ENCODE measurements at regions not wholly inside any gene's neighbourhood (a gene's known extent, or its start where the extent isn't known, plus 50 kb on each side); places are given as distances from the start of the nearest gene placed in this dataset.
"Not testable (repeated sequence)": the region's sequence is repeated elsewhere in the genome, so short reads cannot be mapped to it uniquely, and the experiment has no call there.

GRCh38 chr4:32661229-32661628, 1941.1 kb downstream of the PCDH7 start:
- DNase-seq, result no peak

- no peak for DNase-seq
These were observed 1942.6 kb downstream of the PCDH7 start for GRCh38 chr4:32662803-32663202.

GRCh38 chr4:32672359-32672758, 1952.2 kb downstream of the PCDH7 start:
- no peak for DNase-seq

GRCh38 chr4:32680946-32681345, 1960.8 kb downstream of the PCDH7 start:
- no peak for DNase-seq

GRCh38 chr4:32684160-32684559, 1964.0 kb downstream of the PCDH7 start:
- no peak for DNase-seq

GRCh38 chr4:32686123-32686522, 1966.0 kb downstream of the PCDH7 start:
- no peak for DNase-seq

GRCh38 chr4:32689518-32689917, 1969.3 kb downstream of the PCDH7 start:
- no peak for DNase-seq

- no peak for DNase-seq
These were observed 1977.2 kb downstream of the PCDH7 start for GRCh38 chr4:32697281-32697814.

GRCh38 chr4:32700838-32701237, 1980.7 kb downstream of the PCDH7 start:
- no peak for DNase-seq

- DNase-seq, result no peak
These were observed 1986.7 kb downstream of the PCDH7 start for GRCh38 chr4:32706893-32707292.

GRCh38 chr4:32716090-32716620, 1996.0 kb downstream of the PCDH7 start:
- DNase-seq, result not testable (repeated sequence)

- DNase-seq, result no peak
These were observed 2015.9 kb downstream of the PCDH7 start for GRCh38 chr4:32735856-32736590.

- no peak for DNase-seq
These were observed 2024.0 kb downstream of the PCDH7 start for GRCh38 chr4:32744211-32744610.

- DNase-seq, result no peak
These were observed 2025.2 kb downstream of the PCDH7 start for GRCh38 chr4:32745351-32745750.

- no peak for DNase-seq
These were observed 2027.9 kb downstream of the PCDH7 start for GRCh38 chr4:32748061-32748460.

GRCh38 chr4:32748498-32748897, 2028.3 kb downstream of the PCDH7 start:
- DNase-seq, result no peak

- DNase-seq, result no peak
These were observed 2032.8 kb downstream of the PCDH7 start for GRCh38 chr4:32752962-32753361.

- DNase-seq, result no peak
These were observed 2048.7 kb downstream of the PCDH7 start for GRCh38 chr4:32768664-32769389.

GRCh38 chr4:32771491-32771890, 2051.3 kb downstream of the PCDH7 start:
- DNase-seq, result no peak

GRCh38 chr4:32775049-32775448, 2054.9 kb downstream of the PCDH7 start:
- DNase-seq, result no peak

GRCh38 chr4:32776435-32777203, 2056.4 kb downstream of the PCDH7 start:
- no peak for DNase-seq

- no peak for DNase-seq
These were observed 2057.9 kb downstream of the PCDH7 start for GRCh38 chr4:32778025-32778424.

GRCh38 chr4:32778938-32779337, 2058.8 kb downstream of the PCDH7 start:
- DNase-seq, result no peak
